H1 (cell line): ENCODE measurements at regions not wholly inside any gene's neighbourhood (a gene's known extent, or its start where the extent isn't known, plus 50 kb on each side); places are given as distances from the start of the nearest gene placed in this dataset.

Experiments used
- PHF8 ChIP-seq: fragments of 200-600 bp; sonication (generic); conservative IDR thresholded peaks from 2 replicates; pipeline ENCODE4 v1.7.1; 2012; ENCODE audit warnings: low read depth, mild to moderate bottlenecking, inconsistent platforms, low read length, moderate library complexity

DNA sequence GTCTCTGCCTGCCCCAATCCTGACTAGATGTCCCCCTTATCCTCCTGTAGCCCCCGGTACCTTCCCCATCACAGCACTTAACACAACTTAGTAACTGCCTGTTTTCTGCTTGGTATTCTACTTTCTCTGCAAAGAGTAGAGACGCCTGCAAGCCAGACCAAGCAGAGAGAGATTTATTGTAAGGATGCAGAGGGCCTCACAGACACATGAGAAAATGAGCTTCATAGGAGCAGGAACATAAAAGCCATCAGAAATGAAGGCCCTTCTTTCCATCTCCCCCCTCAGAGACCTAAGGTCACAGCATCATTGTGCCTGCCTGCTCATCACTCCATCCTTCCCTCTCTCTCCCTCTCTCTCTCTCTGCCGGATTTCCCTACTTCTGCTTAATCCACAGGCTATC, 305.7 kb upstream of the NOCT start (continued):
- TF ChIP-seq PHF8, result no peak
